Activated naive CD4-positive, alpha-beta T cell treated with anti-CD3 and anti-CD28 coated beads for 36 hours (primary cell): ENCODE measurements at regions not wholly inside any gene's neighbourhood (a gene's known extent, or its start where the extent isn't known, plus 50 kb on each side); places are given as distances from the start of the nearest gene placed in this dataset.
"Not testable (repeated sequence)": the region's sequence is repeated elsewhere in the genome, so short reads cannot be mapped to it uniquely, and the experiment has no call there.

Experiments
- CTCF ChIA-PET: fragments of 350-600 bp; sonication (Branson Sonifier 250); formaldehyde crosslinking; loops from one replicate; lab custom pipeline; 2021; ENCODE audit warnings: antibody characterized with exemption; lab: Charles Lee
- DNase-seq: peaks from one replicate; pipeline ENCODE4 v3.0.0-alpha.2; 2020
- H3K27ac Mint-ChIP-seq: one replicate; pipeline ENCODE4 v1.8.0; 2021; ENCODE audit warnings: mild to moderate bottlenecking, mixed read lengths
- H3K27me3 Mint-ChIP-seq: one replicate; pipeline ENCODE4 v1.8.0; 2021; ENCODE audit warnings: low read depth, mixed read lengths
- H3K36me3 Mint-ChIP-seq: one replicate; pipeline ENCODE4 v1.8.0; 2021; ENCODE audit warnings: low read depth, mixed read lengths
- H3K4me1 Mint-ChIP-seq: one replicate; pipeline ENCODE4 v1.8.0; 2021; ENCODE audit warnings: low read depth, mixed read lengths
- H3K4me3 Mint-ChIP-seq: one replicate; pipeline ENCODE4 v1.8.0; 2021; ENCODE audit warnings: mild to moderate bottlenecking, moderate library complexity, mixed read lengths
- H3K9me3 Mint-ChIP-seq: one replicate; pipeline ENCODE4 v1.8.0; 2021; ENCODE audit warnings: mixed read lengths
- intact Hi-C: fragments of 100-400 bp; cut with micrococcal nuclease; formaldehyde crosslinking; loops from one replicate; pipeline ENCODE4 v1.15.1; 2023

- no peak for DNase-seq
- Mint-ChIP-seq H3K27ac (no peak overlapping the region), H3K4me3 (no peak overlapping the region), H3K9me3 (no peaks in the 10 kb centered on the region), H3K36me3 (no peaks in the 10 kb centered on the region), H3K4me1 (no peaks in the 10 kb centered on the region), H3K27me3 (peaks cover 11% of the 10 kb centered on the region)
- CTCF ChIA-PET = no interaction called here
- intact Hi-C loops = no loop called here
Measured at GRCh38 chr5:34436761-34437501, 219.2 kb upstream of the RAI14 start.

GRCh38 chr5:34439601-34440000 is 216.5 kb upstream of the RAI14 start:
- H3K4me1 Mint-ChIP-seq = no peaks in the 10 kb centered on the region
- intact Hi-C loops = no loop called here
- H3K27me3 Mint-ChIP-seq = peaks cover 3% of the 10 kb centered on the region
- no peak for DNase-seq
- no peaks in the 10 kb centered on the region for H3K36me3 Mint-ChIP-seq
- H3K27ac Mint-ChIP-seq = no peak overlapping the region
- H3K4me3 Mint-ChIP-seq = no peak overlapping the region
- H3K9me3 Mint-ChIP-seq = no peaks in the 10 kb centered on the region
- CTCF ChIA-PET = interaction anchor here (0.5 kb wide), 1 partner anchor 1732 kb away, joined by 4 read pairs; no protein-coding TSS in a partner anchor

- H3K4me3 Mint-ChIP-seq, DNase-seq, H3K9me3 Mint-ChIP-seq, intact Hi-C loops, CTCF ChIA-PET, H3K36me3 Mint-ChIP-seq, H3K27me3 Mint-ChIP-seq, H3K4me1 Mint-ChIP-seq, H3K27ac Mint-ChIP-seq: not testable (repeated sequence)
Measured at GRCh38 chr5:34441767-34442166, 214.4 kb upstream of the RAI14 start.

- H3K4me3 Mint-ChIP-seq = no peak overlapping the region
- H3K27ac Mint-ChIP-seq = no peak overlapping the region
- H3K4me1 Mint-ChIP-seq = no peaks in the 10 kb centered on the region
- intact Hi-C loops = no loop called here
- no peaks in the 10 kb centered on the region for H3K9me3 Mint-ChIP-seq
- DNase-seq = no peak
- CTCF ChIA-PET = no interaction called here
- H3K36me3 Mint-ChIP-seq = no peaks in the 10 kb centered on the region
- H3K27me3 Mint-ChIP-seq = peaks cover 13% of the 10 kb centered on the region
Measured at GRCh38 chr5:34447424-34447823, 208.7 kb upstream of the RAI14 start.

GRCh38 chr5:34449639-34450038 is 206.5 kb upstream of the RAI14 start:
- Mint-ChIP-seq H3K27ac (no peak overlapping the region), H3K36me3 (no peaks in the 10 kb centered on the region), H3K4me3 (no peak overlapping the region), H3K4me1 (no peaks in the 10 kb centered on the region), H3K27me3 (peaks cover 13% of the 10 kb centered on the region), H3K9me3 (no peaks in the 10 kb centered on the region)
- intact Hi-C loops = no loop called here
- CTCF ChIA-PET = no interaction called here
- no peak for DNase-seq

GRCh38 chr5:34450338-34450737 is 205.8 kb upstream of the RAI14 start:
- H3K27me3 Mint-ChIP-seq = peaks cover 11% of the 10 kb centered on the region
- H3K36me3 Mint-ChIP-seq = no peaks in the 10 kb centered on the region
- no peak overlapping the region for H3K4me3 Mint-ChIP-seq
- no peaks in the 10 kb centered on the region for H3K4me1 Mint-ChIP-seq
- no peak for DNase-seq
- CTCF ChIA-PET = no interaction called here
- no peaks in the 10 kb centered on the region for H3K9me3 Mint-ChIP-seq
- intact Hi-C loops = no loop called here
- H3K27ac Mint-ChIP-seq = no peak overlapping the region

- Mint-ChIP-seq H3K27me3 (peaks cover 11% of the 10 kb centered on the region), H3K9me3 (no peaks in the 10 kb centered on the region), H3K4me3 (no peak overlapping the region), H3K4me1 (no peaks in the 10 kb centered on the region), H3K36me3 (no peaks in the 10 kb centered on the region), H3K27ac (no peak overlapping the region)
- CTCF ChIA-PET = no interaction called here
- intact Hi-C loops = no loop called here
- no peak for DNase-seq
Measured at GRCh38 chr5:34452170-34452828, 203.8 kb upstream of the RAI14 start.

- H3K4me3 Mint-ChIP-seq = no peak overlapping the region
- H3K9me3 Mint-ChIP-seq = no peaks in the 10 kb centered on the region
- no peak overlapping the region for H3K27ac Mint-ChIP-seq
- H3K36me3 Mint-ChIP-seq = no peaks in the 10 kb centered on the region
- no peak for DNase-seq
- H3K4me1 Mint-ChIP-seq = no peaks in the 10 kb centered on the region
- intact Hi-C loops = no loop called here
- CTCF ChIA-PET = no interaction called here
- H3K27me3 Mint-ChIP-seq = peaks cover 3% of the 10 kb centered on the region
Measured at GRCh38 chr5:34455098-34455497, 201.0 kb upstream of the RAI14 start.

- Mint-ChIP-seq H3K27ac (no peak overlapping the region), H3K4me1 (peaks cover under 1% of the 10 kb centered on the region), H3K4me3 (no peak overlapping the region), H3K9me3 (peaks cover 2% of the 10 kb centered on the region), H3K36me3 (no peaks in the 10 kb centered on the region), H3K27me3 (peaks cover 4% of the 10 kb centered on the region)
- intact Hi-C loops = loop anchor here (10.0 kb wide), 1 partner anchor 875 kb away; no protein-coding TSS in a partner anchor
- DNase-seq = no peak
- CTCF ChIA-PET = interaction anchor here (0.6 to 1.5 kb wide), 2 partner anchors 9 to 189 kb away, joined by 3 read pairs; no protein-coding TSS in a partner anchor
Measured at GRCh38 chr5:34459908-34460307, 196.2 kb upstream of the RAI14 start.

- Mint-ChIP-seq H3K27ac (no peak overlapping the region), H3K27me3 (peaks cover 7% of the 10 kb centered on the region), H3K4me3 (no peak overlapping the region), H3K9me3 (peaks cover 2% of the 10 kb centered on the region), H3K36me3 (no peaks in the 10 kb centered on the region), H3K4me1 (peaks cover 2% of the 10 kb centered on the region)
- CTCF ChIA-PET = interaction anchor here (1.5 kb wide), 1 partner anchor 8 kb away, joined by 3 read pairs; no protein-coding TSS in a partner anchor
- DNase-seq = no peak
- intact Hi-C loops = loop anchor here (10.0 kb wide), 1 partner anchor 876 kb away; no protein-coding TSS in a partner anchor
Measured at GRCh38 chr5:34460496-34460895, 195.6 kb upstream of the RAI14 start.

- Mint-ChIP-seq H3K36me3 (no peaks in the 10 kb centered on the region), H3K4me3 (no peak overlapping the region), H3K9me3 (peaks cover 2% of the 10 kb centered on the region), H3K27ac (no peak overlapping the region), H3K4me1 (peaks cover 2% of the 10 kb centered on the region), H3K27me3 (peaks cover 15% of the 10 kb centered on the region)
- CTCF ChIA-PET = interaction anchor here (0.9 to 1.5 kb wide), 4 partner anchors 8 to 468 kb away, joined by 3 to 4 read pairs (median 4); no protein-coding TSS in a partner anchor
- DNase-seq = no peak
- intact Hi-C loops = loop anchor here (1.0 to 10.0 kb wide), 3 partner anchors 468 to 1029 kb away; no protein-coding TSS in a partner anchor
Measured at GRCh38 chr5:34464829-34465228, 191.3 kb upstream of the RAI14 start.

- DNase-seq, H3K9me3 Mint-ChIP-seq, H3K4me3 Mint-ChIP-seq, H3K27ac Mint-ChIP-seq, H3K4me1 Mint-ChIP-seq, H3K36me3 Mint-ChIP-seq: not testable (repeated sequence)
- intact Hi-C loops = loop anchor here (1.0 to 10.0 kb wide), 3 partner anchors 468 to 1029 kb away; no protein-coding TSS in a partner anchor
- H3K27me3 Mint-ChIP-seq = peaks cover 15% of the 10 kb centered on the region
- CTCF ChIA-PET = interaction anchor here (0.9 to 1.5 kb wide), 4 partner anchors 9 to 468 kb away, joined by 3 to 4 read pairs (median 4); no protein-coding TSS in a partner anchor
Measured at GRCh38 chr5:34465301-34465700, 190.8 kb upstream of the RAI14 start.
